ENCODE measurements at regions not wholly inside any gene's neighbourhood (a gene's known extent, or its start where the extent isn't known, plus 50 kb on each side); places are given as distances from the start of the nearest gene placed in this dataset.

DNA sequence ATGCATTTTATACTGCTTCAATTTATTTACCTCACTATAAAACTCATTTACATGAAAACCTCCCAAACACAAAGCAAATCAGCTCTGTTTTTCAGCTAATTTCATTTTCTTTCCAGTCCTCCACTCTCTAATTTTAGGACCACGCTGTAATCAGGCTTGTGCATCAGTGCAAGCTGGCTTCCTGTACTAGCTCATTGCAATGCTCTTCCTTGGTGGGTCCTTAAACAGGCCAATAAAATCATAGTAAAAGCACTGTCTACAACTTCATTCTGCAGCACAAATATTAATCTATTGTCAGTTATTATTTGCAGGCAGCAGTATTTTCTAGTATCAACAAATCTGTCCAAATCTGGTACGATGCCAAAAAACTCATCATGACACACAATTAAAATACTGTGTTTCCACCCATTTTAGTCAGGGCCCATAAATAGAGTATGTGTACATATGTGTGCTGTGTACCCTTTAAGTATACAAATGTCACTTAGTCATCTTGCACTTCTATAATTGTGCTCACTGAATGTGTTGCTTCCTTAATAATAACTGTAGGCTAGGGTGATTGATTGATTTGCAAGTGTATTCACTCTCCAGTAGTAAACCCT lies 178.2 kb upstream of the HCCS start:
- DNase-seq (peak; percentile 41), ATAC-seq (ENCODE audit: low read depth) (no peak)
- CTCF ChIA-PET: no interaction called here
- 40% methylated on average over 1 of the region's 2 CpGs; no CpG with 5 or more reads in 1 of the 2 experiments for WGBS, 2 experiments (ENCODE audit: extremely low coverage in 2 of 2, insufficient read length in 1 of 2)
- Histone ChIP-seq H3K14ac (replicated peaks; ENCODE audit: low read depth, low read length) (no peak overlapping the region), H3K79me1 (ENCODE audit: low read depth in 1 of 2, low read length in 2 of 2) (no peaks in the 10 kb centered on the region), H4K20me1 (ENCODE audit: insufficient read depth, low read length) (no peaks in the 10 kb centered on the region), H3K4me1 (ENCODE audit: control insufficient read depth, insufficient read depth, low read length) (0 out of 2 replicates have a peak, but pooled peaks cover 2% of the 10 kb centered on the region), H4K91ac (ENCODE audit: insufficient read depth, low read depth, low read length) (no peak overlapping the region), H3K4me3 (ENCODE audit: insufficient read depth, low read depth, low read length) (no peak overlapping the region), H3K36me3 (ENCODE audit: control insufficient read depth, insufficient read depth, low read length) (no peaks in the 10 kb centered on the region), H2BK15ac (ENCODE audit: low read depth, low read length) (no peak overlapping the region), H3K27me3 (ENCODE audit: control insufficient read depth, insufficient read depth, low read length) (no peaks in the 10 kb centered on the region), H4K8ac (ENCODE audit: low read depth in 2 of 2, low read length in 2 of 2) (no peak overlapping the region), H3K9ac (ENCODE audit: low read depth, low read length) (no peak overlapping the region), H3K9me3 (ENCODE audit: control insufficient read depth, insufficient read depth, low read length) (peaks cover 2% of the 10 kb centered on the region), H2AK9ac (replicated peaks; ENCODE audit: low read depth, low read length, poor library complexity) (no peak overlapping the region), H4K5ac (ENCODE audit: low read depth, low read length) (no peak overlapping the region), H2BK5ac (ENCODE audit: low read depth, low read length, poor library complexity, severe bottlenecking) (no peak overlapping the region), H3K4ac (ENCODE audit: low read depth, low read length) (no peak overlapping the region), H3K4me2 (ENCODE audit: low read depth, low read length) (no peak overlapping the region), H2AFZ (replicated peaks; ENCODE audit: low read length, poor library complexity) (no peak overlapping the region), H3K18ac (ENCODE audit: low read depth, low read length) (no peak overlapping the region), H3K27ac (ENCODE audit: insufficient read depth, low read length) (no peak overlapping the region), H2BK120ac (ENCODE audit: low read depth, low read length) (no peak overlapping the region), H3K56ac (ENCODE audit: extremely low read depth, insufficient read depth, low read length) (no peak overlapping the region), H3K23ac (ENCODE audit: low read depth, low read length) (no peak overlapping the region), H2AK5ac (ENCODE audit: low read depth, low read length) (no peak overlapping the region), H3K9me1 (ENCODE audit: insufficient read depth, low read length) (no peaks in the 10 kb centered on the region), H2BK20ac (ENCODE audit: low read depth, low read length) (no peak overlapping the region)
- POLR2A ChIA-PET (ENCODE audit: unreplicated experiment): no interaction called here
- intact Hi-C loops (cut with micrococcal nuclease): no loop called here
- no peak for TF ChIP-seq FOS (IDR thresholded peaks at IDR 0.05; ENCODE audit: low read depth, low read length)
- no peak for TF ChIP-seq BHLHE40 (IDR thresholded peaks at IDR 0.05; ENCODE audit: low read depth, low read length)
- TF ChIP-seq, protein P1, sequence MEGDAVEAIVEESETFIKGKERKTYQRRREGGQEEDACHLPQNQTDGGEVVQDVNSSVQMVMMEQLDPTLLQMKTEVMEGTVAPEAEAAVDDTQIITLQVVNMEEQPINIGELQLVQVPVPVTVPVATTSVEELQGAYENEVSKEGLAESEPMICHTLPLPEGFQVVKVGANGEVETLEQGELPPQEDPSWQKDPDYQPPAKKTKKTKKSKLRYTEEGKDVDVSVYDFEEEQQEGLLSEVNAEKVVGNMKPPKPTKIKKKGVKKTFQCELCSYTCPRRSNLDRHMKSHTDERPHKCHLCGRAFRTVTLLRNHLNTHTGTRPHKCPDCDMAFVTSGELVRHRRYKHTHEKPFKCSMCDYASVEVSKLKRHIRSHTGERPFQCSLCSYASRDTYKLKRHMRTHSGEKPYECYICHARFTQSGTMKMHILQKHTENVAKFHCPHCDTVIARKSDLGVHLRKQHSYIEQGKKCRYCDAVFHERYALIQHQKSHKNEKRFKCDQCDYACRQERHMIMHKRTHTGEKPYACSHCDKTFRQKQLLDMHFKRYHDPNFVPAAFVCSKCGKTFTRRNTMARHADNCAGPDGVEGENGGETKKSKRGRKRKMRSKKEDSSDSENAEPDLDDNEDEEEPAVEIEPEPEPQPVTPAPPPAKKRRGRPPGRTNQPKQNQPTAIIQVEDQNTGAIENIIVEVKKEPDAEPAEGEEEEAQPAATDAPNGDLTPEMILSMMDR (conservative IDR thresholded peaks at IDR 0.05; ENCODE audit: low read depth, low read length): no peak
- TF ChIP-seq CEBPB (IDR thresholded peaks at IDR 0.05; ENCODE audit: low read depth, low read length): no peak
- TF ChIP-seq RFX5 (IDR thresholded peaks at IDR 0.05; ENCODE audit: low read depth, low read length): no peak
- TF ChIP-seq, protein P2, sequence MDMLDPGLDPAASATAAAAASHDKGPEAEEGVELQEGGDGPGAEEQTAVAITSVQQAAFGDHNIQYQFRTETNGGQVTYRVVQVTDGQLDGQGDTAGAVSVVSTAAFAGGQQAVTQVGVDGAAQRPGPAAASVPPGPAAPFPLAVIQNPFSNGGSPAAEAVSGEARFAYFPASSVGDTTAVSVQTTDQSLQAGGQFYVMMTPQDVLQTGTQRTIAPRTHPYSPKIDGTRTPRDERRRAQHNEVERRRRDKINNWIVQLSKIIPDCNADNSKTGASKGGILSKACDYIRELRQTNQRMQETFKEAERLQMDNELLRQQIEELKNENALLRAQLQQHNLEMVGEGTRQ (IDR thresholded peaks at IDR 0.05; ENCODE audit: low read depth, low read length): no peak
- TF ChIP-seq SMC3 (IDR thresholded peaks at IDR 0.05; ENCODE audit: low read depth, low read length): no peak
- TF ChIP-seq CHD1 (IDR thresholded peaks at IDR 0.05; ENCODE audit: low read depth, low read length): no peak
- TF ChIP-seq, protein P3, sequence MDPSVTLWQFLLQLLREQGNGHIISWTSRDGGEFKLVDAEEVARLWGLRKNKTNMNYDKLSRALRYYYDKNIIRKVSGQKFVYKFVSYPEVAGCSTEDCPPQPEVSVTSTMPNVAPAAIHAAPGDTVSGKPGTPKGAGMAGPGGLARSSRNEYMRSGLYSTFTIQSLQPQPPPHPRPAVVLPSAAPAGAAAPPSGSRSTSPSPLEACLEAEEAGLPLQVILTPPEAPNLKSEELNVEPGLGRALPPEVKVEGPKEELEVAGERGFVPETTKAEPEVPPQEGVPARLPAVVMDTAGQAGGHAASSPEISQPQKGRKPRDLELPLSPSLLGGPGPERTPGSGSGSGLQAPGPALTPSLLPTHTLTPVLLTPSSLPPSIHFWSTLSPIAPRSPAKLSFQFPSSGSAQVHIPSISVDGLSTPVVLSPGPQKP (IDR thresholded peaks at IDR 0.05; ENCODE audit: borderline replicate concordance, low read depth, low read length): no peak
- TF ChIP-seq RAD21 (IDR thresholded peaks at IDR 0.05; ENCODE audit: low read length): no peak
- no peak for TF ChIP-seq MXI1 (IDR thresholded peaks at IDR 0.05; ENCODE audit: borderline replicate concordance, low read depth, low read length)
- no peak for TF ChIP-seq RCOR1 (IDR thresholded peaks at IDR 0.05; ENCODE audit: insufficient replicate concordance, low read length)
- no peak for TF ChIP-seq MAZ (IDR thresholded peaks at IDR 0.05; ENCODE audit: borderline replicate concordance, low read depth, low read length)
- TF ChIP-seq NFE2L2 (IDR thresholded peaks at IDR 0.05; ENCODE audit: low read depth, low read length): no peak
- TF ChIP-seq POLR2A (IDR thresholded peaks at IDR 0.05; ENCODE audit: low read depth, low read length): no peak
- no peak for TF ChIP-seq MAFK (IDR thresholded peaks at IDR 0.05; ENCODE audit: low read depth, low read length)
- dilution Hi-C loops (cut with HindIII; ENCODE audit: low sequenced_read_pairs, unreplicated experiment): no loop called here
- no TSS peak for BruUV-seq (replicated peaks)
- in situ Hi-C loops (cut with MboI; ENCODE audit: low sequenced_read_pairs): no loop called here
